ENCODE measurements at regions not wholly inside any gene's neighbourhood (a gene's known extent, or its start where the extent isn't known, plus 50 kb on each side); places are given as distances from the start of the nearest gene placed in this dataset.

GRCh38 chr18:73805991-73806390 lies 341.6 kb downstream of the FBXO15 start:
- no peak for DNase-seq (ENCODE audit: extremely low read depth, low read depth, low spot score)

- DNase-seq (ENCODE audit: extremely low read depth, low read depth, low spot score): no peak
Observed at GRCh38 chr18:73797419-73797818, 350.2 kb downstream of the FBXO15 start.

- DNase-seq (ENCODE audit: extremely low read depth, low read depth, low spot score): no peak
Observed at GRCh38 chr18:73793386-73793785, 354.2 kb downstream of the FBXO15 start.

- DNase-seq (ENCODE audit: extremely low read depth, low read depth, low spot score): no peak
Observed at GRCh38 chr18:73791081-73791480, 356.6 kb downstream of the FBXO15 start.

- DNase-seq (ENCODE audit: extremely low read depth, low read depth, low spot score): no peak
Observed at GRCh38 chr18:73790587-73790986, 357.0 kb downstream of the FBXO15 start.

- no peak for DNase-seq (ENCODE audit: extremely low read depth, low read depth, low spot score)
Observed at GRCh38 chr18:73787316-73787715, 360.3 kb downstream of the FBXO15 start.

- DNase-seq (ENCODE audit: extremely low read depth, low read depth, low spot score): no peak
Observed at GRCh38 chr18:73785300-73785699, 362.3 kb downstream of the FBXO15 start.

GRCh38 chr18:73784853-73785252 lies 362.8 kb downstream of the FBXO15 start:
- DNase-seq (ENCODE audit: extremely low read depth, low read depth, low spot score): no peak

- no peak for DNase-seq (ENCODE audit: extremely low read depth, low read depth, low spot score)
Observed at GRCh38 chr18:73782405-73782804, 365.2 kb downstream of the FBXO15 start.

- no peak for DNase-seq (ENCODE audit: extremely low read depth, low read depth, low spot score)
Observed at GRCh38 chr18:73780218-73780617, 367.4 kb downstream of the FBXO15 start.

- no peak for DNase-seq (ENCODE audit: extremely low read depth, low read depth, low spot score)
Observed at GRCh38 chr18:73778032-73778359, 369.6 kb downstream of the FBXO15 start.

GRCh38 chr18:73777356-73778031 lies 370.1 kb downstream of the FBXO15 start:
- no peak for DNase-seq (ENCODE audit: extremely low read depth, low read depth, low spot score)

- no peak for DNase-seq (ENCODE audit: extremely low read depth, low read depth, low spot score)
Observed at GRCh38 chr18:73774811-73775509, 372.7 kb downstream of the FBXO15 start.

- DNase-seq (ENCODE audit: extremely low read depth, low read depth, low spot score): no peak
Observed at GRCh38 chr18:73768043-73768442, 379.6 kb downstream of the FBXO15 start.

- no peak for DNase-seq (ENCODE audit: extremely low read depth, low read depth, low spot score)
Observed at GRCh38 chr18:73766910-73767515, 380.6 kb downstream of the FBXO15 start.

- DNase-seq (ENCODE audit: extremely low read depth, low read depth, low spot score): no peak
Observed at GRCh38 chr18:73758446-73758845, 389.2 kb downstream of the FBXO15 start.

- DNase-seq (ENCODE audit: extremely low read depth, low read depth, low spot score): no peak
Observed at GRCh38 chr18:73756256-73757091, 391.2 kb downstream of the FBXO15 start.

- DNase-seq (ENCODE audit: extremely low read depth, low read depth, low spot score): no peak
Observed at GRCh38 chr18:73752965-73753364, 394.7 kb downstream of the FBXO15 start.

GRCh38 chr18:73752546-73752945 lies 395.1 kb downstream of the FBXO15 start:
- no peak for DNase-seq (ENCODE audit: extremely low read depth, low read depth, low spot score)

- DNase-seq (ENCODE audit: extremely low read depth, low read depth, low spot score): no peak
Observed at GRCh38 chr18:73750052-73750451, 397.6 kb downstream of the FBXO15 start.

- DNase-seq (ENCODE audit: extremely low read depth, low read depth, low spot score): no peak
Observed at GRCh38 chr18:73749304-73749703, 398.3 kb downstream of the FBXO15 start.
